IPS DF 19.7 (cell line): ENCODE measurements at regions not wholly inside any gene's neighbourhood (a gene's known extent, or its start where the extent isn't known, plus 50 kb on each side); places are given as distances from the start of the nearest gene placed in this dataset.
"Not testable (repeated sequence)": the region's sequence is repeated elsewhere in the genome, so short reads cannot be mapped to it uniquely, and the experiment has no call there.

Source experiments
- DNase-seq: peaks from one replicate; pipeline ENCODE4 v3.0.0-alpha.2; 2013; ENCODE audit warnings: low read depth, low spot score

DNA sequence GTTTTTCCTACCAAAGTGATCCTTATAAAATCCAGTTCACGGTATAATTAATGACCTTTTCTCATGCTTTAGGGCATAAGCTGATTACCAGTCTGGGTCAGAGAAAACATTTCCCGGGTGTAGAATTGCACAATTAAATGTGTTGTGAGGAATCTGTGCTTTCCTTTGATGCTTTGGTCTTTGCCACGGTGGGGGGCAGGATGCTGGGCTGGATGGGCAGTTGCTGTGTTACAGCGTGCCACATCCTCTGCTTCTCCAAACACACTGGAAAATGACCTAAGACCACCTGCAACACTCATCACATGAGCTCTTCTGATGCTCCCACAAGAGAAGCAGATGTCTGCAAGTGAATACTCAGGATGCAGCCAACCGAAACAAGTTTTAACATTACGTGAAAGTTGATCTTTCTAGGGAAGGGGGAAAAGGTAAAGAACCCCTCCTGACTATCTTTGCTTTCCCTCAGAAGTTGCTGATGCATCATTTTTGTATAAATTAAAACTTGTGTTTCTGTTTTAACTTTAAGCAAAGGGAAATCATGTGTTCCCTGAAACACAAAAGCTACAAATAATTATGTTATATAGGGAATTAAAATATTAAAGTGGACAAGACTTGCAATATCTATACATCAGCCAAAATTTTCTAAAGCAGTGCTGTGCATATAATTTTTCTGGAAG is 515.3 kb upstream of the NR5A2 start:
- no peak for DNase-seq

DNA sequence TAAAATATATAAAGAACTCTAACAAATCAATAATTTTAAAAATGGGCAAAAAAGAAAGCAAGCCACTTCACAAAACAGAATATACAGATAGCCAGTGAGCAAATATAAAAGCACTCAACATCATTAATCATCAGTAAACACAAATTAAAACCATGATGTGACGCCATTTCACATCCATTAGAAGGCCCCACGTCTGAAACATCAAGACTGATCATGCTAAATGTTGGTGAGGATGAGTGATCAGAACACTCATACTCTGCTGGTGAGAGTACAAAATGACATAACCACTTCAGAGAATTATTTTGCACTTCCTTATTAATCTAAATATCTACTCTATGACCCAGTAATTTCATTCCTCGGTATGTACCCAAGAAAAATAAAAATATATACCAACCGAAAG is 512.2 kb upstream of the NR5A2 start:
- no peak for DNase-seq

DNA sequence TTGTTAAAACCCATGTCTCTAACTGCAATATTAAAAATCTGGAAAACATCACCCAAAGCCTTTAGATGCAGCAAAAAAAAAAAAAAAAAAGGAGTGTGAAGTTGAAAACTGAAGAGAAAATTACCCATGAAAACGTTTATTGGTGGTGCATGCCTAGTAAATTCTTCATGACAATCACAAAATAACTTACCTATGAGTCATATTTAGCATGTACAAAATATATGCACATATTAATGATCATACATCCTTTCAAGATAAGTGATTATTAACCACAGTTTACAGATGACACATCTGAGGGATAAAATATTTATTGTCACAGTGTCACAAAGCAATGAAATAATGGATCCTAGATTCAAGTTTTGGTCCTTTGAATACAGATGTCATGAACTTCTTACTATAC is 505.2 kb upstream of the NR5A2 start:
- no peak for DNase-seq

DNA sequence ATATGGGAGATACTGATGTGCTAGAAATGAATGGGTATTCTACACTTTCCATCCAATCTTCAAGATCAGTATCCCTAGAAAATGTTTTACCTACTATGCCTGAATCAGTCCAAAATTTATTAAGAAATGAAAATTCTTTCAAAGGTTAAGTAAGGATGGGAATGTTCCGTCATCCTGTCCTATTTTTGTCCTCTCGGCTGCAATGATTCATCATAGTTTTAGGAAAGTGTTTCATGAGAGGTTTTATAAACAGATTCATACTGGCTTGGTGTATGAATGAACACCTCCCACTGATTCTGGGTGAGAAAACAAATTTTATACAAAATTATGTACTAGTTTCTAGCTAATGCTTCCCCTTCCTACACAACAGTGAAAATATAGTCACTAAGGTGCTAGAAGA is 504.6 kb upstream of the NR5A2 start:
- no peak for DNase-seq

DNA sequence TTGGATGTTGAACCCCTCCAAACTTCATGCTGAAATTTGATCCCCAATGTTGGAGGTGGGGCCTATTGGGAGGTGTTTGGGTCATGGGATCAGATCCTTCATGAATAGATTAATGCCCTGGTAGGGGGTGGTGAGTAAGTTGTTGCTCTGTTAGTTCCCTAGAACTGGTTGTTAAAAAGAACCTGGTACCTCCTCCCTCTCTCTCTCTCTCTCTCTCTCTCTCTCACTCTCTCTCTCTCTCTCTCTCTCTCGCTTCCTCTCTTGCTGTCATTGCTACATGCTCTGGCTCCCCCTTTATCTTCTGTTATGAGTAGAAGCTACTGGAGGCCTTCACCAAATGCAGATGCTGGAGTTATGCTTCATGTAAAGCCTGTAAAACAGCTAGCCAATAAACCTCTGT is 498.2 kb upstream of the NR5A2 start:
- no peak for DNase-seq

DNA sequence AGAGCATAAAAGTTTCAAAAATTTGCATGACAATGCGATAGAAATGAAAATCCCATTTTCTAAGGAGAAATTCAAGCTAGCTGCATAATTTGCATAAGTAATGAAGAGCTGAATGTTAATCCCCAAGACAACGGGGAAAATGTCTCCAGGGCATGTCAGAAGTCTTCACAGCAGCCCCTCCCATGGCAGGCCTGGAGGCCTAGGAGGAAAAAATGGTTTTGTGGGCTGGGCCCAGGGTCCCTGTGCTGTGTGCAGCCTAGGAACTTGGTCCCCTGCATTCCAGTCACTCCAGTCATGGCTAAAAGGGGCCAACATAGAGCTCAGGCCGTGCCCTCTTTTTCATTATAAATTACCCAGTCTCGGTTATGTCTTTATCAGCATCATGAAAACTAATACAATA is 494.1 kb upstream of the NR5A2 start:
- DNase-seq, result not testable (repeated sequence)

DNA sequence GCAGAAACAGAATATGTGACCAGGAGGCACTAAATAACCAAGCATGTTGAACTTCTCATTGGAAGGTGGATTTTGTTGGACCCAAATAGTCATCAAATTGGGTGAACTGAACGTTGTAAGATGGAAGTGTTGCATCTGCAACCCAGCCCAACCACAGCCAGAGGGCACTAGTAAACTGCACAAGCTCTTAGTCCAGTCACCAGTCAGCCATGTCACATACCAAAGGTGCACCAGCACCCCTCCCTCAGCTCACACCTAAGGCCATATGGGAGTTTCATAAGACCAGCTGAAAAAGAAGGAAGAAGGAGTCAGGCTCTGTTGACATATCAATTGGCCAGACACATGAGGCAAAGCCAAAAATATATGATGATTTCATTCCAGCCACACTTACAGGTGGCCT is 481.7 kb upstream of the NR5A2 start:
- no peak for DNase-seq

DNA sequence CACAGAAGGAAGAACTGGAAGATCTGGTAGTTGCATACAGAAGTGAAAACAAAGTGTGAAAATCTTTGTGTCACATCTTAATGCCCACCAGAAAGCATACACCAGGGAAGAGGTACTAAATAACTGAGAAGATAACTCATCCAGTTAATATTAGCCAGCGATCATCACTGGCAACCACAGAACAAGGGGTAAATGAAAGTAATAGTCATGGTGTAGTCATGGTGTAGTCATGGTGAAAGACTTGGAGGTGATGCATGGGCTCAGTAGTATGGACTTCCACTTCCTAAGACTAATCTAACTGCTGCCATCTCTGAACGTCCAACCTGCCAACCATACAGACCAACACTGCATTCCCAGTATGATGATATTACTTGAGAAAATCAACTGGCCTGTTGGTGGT is 481.2 kb upstream of the NR5A2 start:
- DNase-seq, result no peak

DNA sequence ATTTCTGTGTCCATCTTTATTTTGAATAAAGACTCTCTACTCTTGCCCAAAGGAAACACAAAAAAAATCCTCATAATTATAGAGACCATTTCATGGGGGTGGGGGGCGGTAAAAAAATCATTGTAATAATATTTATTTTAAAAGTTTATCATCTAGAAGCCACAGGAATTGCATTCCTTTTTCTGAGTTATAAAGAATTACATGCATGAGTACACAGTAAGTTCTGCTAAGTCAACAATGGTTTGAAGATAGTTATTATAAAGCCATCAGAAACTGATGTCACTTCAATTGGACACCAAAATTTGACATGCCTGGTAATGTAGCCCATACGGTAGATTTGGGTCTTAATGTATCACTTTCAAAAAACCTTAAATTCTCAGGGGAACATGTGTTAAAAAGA is 478.1 kb upstream of the NR5A2 start:
- DNase-seq, result no peak

DNA sequence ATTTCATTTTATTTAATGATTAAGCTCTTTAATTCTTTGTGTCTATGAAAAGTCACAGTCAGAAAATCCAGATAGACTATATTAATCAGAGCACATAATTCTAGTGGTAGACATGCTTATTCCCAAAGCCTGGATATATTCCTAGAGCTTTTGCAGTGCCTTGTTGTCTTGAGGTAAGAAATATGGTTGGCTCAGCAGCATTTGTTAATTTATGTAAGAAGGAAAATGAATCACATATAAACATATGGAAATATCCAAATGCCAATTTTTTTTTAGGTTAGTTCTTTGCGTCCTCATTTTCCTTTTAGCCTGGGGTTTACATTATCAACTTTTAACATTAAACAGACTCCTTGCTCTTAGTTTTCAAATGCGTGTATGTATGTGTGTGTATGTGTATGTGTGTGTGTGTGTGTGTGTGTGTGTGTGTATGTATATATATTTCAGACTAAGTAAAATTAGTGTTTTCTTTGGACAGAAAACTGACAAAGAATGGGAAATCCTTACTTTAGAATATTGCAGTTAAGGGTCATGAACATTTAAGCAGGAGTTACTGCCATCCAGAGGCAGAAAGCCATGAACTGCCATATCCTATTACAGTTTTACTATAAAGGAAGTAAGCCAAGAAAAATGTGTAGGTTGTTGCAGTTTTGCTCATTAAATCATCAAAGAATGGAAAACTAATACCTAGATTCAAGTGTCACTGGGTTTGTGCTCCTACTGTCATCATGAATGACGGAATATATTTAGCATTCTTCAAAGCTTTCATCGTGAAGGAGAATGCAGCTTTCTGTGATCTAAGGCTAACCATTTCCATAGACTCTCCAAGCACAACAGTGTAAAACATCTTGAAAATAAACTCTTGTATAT is 477.1 kb upstream of the NR5A2 start:
- DNase-seq, result no peak

DNA sequence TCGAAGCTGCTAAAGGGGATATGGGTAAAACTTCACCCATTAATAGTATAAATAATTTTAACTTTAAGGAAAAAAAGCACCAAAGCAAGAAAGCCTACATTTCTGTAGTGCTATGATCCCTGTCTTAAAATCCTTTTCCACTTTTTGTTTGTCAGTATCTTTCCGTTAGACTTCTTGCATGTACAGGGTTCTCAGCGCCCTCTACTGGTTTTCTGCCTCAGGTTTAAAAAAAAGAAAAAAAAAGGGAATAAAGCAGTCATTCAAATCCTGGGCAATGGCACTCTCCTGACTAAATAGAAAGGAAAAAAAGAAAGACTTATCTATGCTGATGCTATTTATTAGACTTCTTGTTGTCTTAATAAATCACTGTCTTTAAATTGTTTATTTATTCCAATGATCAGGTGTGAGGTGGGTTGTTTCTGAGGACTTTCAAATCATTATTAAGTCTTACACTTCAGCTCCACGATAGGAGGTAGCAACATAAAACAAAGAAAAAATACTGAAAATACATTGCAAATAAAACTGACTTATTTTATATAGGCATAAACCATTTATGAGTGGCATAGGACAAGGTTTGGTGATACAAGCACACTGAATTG is 475.4 kb upstream of the NR5A2 start:
- DNase-seq, result no peak

DNA sequence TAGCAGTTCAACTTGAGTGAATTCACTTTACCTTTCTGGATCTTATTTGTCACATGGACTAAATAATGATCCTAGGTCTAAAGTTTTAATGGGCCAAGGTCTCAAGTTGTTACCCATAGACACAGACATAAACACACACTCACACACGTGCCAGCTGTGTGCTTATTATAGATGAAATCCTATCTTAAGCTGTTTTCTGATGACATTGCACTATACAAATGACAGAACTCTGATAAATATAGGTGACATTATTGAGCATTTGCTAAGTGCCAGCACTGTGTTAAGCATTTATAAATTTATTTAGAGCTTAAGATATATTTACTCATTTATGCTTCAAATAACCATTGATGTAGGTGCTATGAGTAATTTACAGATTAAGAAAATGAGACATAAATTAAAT is 474.4 kb upstream of the NR5A2 start:
- DNase-seq, result no peak

DNA sequence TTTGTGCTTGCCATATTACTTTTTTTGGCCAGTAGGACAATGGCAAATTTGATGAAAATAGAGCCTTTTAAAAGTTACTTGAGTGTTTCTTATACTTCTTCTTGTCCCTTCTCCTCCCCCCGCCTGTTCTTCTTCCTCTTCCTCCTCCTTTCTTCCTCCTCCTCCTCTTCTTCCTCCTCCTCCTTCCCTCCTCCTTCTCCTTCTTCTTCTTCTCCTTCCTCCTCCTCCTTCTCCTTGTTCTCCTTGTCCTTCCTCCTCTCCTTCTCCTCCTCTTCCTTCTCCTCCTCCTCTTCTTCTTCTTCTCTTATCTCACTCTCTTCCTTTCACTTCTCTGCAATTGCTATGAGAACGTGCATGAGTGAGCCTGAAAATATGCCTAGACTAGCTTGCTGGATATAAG is 466.2 kb upstream of the NR5A2 start:
- DNase-seq, result no peak

DNA sequence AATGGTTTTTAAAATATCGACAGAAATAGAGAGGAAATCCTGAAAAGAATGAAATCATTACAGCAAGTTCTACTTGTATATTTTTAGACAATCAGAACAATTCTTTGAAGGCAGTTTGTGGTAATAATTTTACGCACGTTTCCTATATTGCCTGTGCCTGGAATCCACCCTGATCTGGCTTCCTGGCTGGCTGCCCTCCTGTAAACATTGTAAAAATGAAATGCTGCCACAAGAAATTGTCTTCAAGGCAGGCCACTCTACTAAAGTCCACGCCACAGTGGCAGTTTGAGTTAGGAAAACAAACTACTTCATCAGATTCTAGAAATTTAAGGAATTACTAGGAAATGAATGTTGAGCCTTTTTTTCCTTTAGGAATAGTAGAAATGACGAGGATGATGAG is 454.5 kb upstream of the NR5A2 start:
- no peak for DNase-seq

DNA sequence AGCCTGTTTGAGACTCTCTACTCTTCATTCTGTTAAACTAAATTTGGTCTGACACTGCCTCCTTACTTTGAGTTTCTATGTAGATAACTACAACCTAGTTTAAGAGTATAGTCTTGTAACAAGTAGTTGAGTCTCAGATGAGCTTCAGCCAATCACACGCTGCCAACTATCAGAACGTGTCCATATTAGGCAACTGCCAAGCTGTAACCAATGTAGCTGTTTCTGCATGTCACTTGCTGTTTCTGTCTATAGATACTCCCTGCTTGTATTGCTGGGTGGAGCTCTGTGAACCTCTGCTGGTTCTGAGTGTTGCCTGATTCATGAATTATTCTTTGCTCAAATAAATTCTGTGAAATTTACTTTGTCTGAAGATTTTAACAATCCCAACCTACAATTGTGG is 452.6 kb upstream of the NR5A2 start:
- DNase-seq, result no peak

DNA sequence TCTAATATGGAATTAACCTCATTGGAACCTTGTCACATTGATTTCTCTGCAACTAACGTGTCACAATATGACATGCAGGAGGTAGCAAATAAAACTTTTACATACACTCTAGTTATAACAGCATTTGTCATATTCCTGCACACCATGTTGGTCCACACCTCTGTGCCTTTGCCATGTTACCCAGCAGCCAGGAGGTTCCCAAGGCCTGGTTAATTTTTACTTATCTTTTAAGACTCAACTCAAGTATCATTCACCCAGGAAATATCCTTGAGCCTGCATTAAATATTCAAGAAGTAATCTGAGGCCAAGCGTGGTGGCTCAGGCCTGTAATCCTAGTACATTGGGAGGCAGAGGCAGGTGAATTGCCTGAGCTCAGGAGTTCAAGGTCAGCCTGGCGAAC is 447.2 kb upstream of the NR5A2 start:
- no peak for DNase-seq

DNA sequence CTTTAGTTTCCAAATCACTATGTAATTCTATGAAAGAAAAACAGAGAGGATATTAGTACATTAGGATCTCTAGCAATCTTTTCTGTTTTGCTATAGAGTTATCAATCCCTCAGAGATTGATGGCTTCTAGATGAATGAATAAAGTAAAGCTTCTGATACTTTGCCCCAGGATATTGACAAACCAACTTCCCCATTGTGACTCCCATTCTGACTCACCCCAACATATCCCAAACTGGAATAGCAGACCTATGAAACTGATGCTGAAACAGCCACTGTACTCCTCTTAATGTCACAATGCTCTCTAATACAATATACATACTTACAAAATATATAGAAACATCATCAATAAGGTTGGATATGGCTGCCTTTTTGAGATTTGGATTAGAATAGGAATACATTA is 442.1 kb upstream of the NR5A2 start:
- DNase-seq, result no peak

DNA sequence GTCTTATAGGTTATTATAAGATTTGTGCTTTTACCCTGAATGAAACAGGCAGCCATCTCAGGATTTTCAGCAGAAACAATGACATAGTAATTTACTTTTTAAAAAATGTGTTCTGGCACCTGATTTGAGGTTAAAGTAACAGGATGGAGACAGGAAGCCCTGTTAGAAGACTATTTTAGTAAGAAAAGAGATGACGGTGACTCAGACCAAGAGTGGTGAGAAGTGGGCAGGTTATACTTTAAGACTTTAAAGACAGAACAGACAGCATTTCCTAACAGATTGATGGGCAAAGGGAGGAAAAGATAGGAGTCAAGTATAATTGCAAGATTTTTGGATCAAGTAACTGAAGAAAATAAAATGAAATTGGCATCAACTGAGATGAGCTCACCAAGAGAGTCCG is 436.8 kb upstream of the NR5A2 start:
- DNase-seq, result no peak

DNA sequence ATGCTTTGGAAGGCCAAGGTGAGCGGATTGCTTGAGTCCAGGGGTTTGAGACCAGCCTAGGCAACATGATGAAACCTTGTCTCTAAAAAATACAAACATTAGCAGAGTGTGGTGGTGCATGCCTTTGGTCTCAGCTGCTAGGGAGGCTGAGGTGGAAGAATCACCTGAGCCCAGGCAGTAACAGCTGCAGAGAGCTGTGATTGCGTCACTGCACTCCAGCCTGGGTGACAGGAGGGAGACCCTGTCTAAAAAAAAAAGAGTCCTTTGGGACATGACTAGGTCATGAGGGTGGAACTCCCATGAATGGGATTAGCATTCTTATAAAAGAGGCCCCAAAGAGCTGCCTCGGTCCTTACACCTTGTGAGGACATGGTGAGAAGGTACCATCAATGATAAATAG is 436.0 kb upstream of the NR5A2 start:
- DNase-seq, result no peak

DNA sequence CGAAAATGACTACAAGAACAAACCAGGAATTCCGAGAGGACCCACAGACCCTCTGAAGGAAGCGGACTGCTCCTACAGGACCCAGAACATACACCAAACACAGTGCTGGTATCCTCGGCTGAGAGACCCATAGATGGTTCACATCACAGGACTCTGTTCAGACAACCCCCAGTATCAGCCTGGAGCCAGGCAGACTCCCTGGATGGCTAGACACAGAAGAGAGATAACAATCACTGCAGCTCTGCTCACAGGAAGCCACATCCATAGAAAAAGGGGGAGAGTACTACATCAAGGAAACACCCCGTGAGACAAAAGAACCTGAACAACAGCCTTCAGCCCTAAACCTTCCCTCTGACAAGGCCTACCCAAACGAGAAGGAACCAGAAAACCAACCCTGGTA is 434.0 kb upstream of the NR5A2 start:
- DNase-seq, result no peak

DNA sequence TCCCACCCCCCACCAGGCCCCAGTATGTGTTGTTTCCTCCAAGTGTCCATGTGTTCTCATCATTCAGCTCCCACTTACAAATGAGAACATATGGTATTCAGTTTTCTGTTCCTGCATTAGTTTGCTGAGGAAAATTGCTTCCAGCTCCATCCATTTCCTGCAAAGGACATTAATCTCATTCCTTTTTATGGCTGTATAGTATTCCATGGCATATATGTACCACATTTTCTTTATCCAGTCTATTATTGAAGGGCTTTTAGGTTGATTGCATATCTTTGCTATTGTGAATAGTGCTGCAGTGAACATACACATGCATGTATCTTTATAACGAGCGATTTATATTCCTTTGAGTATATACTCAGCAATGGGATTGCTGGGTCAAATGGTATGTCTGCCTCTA is 431.1 kb upstream of the NR5A2 start:
- not testable (repeated sequence) for DNase-seq

DNA sequence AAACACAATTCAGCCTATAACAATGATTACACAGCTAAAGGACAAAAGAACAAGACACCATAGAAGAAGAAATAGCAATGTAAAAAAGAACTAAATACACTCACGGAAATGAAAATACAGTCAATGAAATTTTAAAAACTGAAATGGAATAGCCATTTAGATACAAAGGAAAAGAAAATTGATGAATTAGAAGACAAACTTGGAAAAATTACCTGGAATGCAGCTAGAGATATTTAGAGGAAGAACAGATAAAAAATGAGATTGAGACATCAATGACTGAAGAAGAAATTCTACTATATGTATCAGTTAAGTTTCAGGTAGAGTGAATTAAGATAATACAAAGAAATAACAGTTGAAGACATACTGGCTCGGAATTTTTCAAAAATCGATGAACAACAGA is 430.4 kb upstream of the NR5A2 start:
- no peak for DNase-seq

DNA sequence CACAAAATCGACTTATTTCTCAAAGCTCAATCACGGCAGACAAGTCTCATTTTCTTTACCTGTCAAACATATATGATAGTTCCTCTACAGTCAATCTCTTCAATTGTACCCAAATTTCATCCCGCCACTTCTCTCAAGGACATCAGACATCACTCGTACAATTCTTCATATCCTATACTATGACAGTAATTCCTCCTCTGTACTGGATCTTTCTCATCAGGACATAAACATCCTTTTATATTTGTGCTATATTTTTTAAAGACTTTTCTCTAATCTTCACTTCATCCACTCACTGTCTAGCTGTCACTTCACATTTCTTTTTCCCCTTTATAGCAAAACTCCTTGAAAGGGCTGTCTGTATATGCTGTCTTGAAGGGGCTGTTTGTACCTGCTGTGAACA is 419.1 kb upstream of the NR5A2 start:
- DNase-seq, result no peak
